ENCODE measurements at regions not wholly inside any gene's neighbourhood (a gene's known extent, or its start where the extent isn't known, plus 50 kb on each side); places are given as distances from the start of the nearest gene placed in this dataset.
"Not testable (repeated sequence)": the region's sequence is repeated elsewhere in the genome, so short reads cannot be mapped to it uniquely, and the experiment has no call there.

DNA sequence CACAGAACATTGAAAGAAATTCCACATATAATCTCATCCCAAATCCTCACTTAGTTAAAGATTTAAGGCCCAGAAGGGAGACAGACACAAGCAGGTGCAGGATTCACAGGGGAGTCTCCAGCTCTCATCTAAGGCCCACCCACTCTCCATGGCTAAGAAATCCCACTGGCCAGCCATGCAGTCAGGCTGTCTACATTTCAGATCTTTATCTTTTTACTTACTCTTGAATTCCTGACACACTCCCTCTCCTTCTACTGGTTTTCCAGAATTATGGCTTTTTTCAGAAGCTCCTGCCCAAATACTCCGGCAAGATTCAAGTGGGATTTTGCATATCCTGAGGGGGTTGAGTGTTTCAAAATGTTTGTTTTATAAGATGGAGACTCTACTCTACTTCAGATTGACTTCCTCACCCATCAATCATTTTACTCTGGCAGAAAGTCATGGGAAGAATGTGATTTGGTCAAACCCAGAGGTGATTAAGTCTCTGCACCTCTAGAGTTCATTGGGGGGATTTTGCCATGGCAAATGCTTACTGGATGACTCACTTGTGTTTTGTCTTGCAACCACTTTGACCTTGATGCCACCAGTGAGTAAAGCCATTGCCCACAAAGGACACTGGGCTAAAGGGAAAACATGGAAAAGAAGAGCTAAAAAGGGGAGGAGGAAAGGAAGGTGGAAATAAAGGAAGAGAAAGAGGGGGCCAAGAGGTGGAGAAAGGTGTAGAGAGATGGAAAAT is 688.8 kb upstream of the SALL1 start:
- no peak for DNase-seq

DNA sequence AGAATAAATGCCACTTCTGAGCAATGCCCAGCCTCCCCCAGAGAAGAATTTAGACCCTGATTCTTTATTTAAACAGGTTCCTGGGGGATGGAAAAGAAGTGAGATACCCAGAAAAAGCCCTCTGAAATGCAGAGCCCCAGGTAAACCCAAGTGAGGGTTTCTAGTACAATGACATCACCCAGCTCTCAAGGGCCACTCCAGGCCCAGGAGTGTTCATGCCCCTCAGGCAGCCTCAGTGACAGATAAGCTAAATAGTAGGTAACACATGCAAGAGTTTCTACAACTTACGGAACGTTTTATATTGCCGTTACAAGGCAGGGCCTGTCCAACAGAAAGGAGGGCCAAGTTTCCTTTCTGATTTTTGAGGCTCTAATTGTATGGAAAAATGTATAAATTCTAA is 683.7 kb upstream of the SALL1 start:
- no peak for DNase-seq

DNA sequence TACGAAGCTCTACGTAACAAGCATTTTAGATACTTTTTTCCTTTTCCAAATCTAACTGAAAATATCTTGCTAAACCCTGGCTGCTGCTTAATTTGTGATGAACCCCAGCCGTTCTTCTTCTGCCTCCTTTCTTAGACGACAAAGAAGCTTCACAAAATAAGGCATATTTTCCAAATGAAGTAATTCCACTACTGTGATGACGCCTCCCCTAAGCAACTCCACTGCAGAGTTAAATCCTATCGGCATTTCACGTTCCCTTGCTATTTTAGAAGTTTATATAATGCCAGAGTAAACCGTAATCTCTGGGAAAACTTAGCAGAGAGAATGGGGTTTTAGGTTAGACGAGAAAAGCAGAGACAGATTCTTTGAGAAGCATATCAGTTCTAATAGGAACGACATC is 683.1 kb upstream of the SALL1 start:
- DNase-seq = no peak

DNA sequence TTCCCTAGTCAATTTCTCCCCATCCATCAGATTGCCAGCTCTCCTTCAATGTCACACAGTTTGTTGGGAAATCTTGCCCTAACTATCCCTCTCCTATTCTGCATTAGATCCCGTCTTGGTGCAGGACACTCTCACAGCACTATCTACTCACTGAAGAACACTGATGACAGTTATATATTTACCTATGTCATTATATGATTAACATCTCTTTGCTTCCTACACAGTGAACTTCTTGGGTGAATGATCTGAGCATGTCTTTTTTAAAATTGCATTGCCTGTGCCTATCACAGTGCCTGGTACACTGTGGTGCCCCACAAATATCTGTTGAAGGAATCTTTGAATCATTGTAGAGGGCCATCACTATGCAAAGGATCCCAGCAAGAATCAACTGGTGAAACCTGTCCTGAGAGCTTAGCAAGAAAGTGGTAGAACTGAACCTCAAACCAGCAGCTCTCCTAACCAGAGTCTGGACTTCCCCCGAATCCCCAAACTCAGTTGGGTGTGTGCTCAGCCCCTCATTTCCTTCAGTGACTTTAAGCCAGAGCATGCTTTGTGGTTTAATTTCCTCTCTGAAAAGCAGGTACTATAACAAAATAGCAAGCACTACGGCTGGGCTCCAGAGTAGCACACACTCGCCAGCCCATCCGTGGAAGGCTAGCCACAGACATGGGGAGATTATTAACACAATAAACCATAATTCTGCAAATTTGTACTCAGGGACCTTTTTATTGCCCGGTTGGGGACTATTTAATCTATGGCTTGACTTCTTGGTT is 680.7 kb upstream of the SALL1 start:
- DNase-seq = no peak

DNA sequence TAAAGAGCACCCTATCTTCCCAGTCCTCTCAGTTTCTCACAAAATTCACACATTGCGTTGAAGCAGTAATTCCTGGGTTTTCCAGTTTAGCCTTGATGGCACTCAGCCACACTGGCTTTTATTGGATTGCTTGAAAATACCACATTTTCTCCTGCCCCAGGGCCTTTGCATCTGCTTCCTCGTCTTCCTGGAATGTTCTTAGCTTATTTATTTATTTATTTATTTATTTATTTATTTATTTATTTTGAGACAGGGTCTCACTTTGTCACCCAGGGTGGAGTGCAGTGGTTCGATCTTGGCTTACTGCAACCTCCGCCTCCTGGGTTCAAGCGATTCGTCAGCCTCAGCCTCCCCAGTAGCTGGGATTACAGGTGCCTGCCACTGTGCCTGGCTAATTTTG is 680.0 kb upstream of the SALL1 start:
- not testable (repeated sequence) for DNase-seq

DNA sequence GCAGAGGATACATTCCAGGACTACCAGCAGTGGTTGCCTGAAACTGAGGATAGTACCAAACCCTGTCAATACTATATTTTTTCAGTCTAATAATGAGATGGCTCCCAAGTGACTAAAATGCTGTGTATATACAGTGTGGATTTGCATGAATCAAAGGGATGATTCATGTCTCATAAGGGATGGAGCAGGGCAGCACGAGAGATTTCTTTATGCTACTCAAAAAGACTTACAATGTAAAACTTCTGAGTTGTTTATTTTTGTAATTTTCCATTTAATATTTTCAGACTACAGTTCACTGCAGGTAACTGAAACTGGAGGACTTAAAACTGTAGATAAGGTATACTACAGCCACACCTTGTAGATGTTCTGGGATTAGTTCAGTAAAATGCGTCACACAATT is 674.7 kb upstream of the SALL1 start:
- no peak for DNase-seq

DNA sequence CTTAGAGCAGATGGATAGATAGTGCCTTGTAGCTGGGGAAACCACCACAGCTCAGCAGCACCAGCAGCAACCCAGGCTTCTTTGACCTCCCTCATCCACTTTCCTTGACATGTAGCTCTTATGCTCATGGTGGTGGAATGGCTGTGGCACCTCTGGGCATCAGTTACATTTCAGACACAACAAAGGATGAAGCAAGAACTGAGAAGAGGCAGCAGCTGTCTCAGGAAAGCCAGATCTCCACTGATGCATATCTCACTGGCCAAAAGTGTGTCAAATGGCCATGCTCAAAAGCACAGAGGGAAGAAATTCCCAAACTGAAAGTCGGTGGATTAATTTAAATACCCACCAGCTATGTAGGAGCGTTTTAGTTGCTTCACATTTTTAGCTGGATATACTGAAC is 671.4 kb upstream of the SALL1 start:
- DNase-seq = no peak

DNA sequence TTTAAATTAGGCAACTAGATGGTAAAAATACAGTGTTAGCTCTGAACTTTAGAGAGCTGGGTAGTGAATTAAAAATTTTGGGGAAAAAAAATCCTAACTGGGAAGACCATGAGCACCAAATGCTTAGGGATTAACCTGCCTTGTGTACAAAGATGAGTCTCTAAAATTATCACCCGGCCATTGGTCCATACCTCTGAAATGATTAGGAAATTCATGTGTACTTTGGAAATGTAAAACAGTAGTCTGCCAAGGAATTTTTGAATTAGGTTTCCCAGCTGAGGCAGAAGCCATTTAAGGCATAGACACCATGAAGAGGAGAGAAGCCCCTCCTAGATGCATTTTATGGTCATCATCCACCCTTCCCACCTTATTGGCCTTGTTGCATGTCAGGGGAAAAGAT is 670.5 kb upstream of the SALL1 start:
- DNase-seq = no peak

DNA sequence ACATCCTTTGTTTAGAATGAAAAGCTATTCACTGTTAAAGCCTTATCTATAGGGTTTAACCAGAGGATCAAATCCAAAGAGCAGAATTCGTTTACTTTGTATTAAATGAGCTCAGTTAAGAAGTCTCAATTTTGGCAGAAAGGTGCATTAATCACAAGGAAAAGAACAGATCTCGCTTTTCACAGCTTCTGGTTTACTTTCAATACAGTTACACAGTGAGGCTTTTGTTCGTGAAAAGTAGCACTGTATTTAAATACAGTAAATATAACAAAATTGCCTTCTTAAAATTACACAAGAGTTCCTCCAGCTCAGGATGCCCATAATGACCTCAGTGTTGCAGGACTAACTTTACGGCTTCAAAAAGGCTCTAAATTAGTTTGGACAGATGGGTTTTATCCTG is 669.1 kb upstream of the SALL1 start:
- no peak for DNase-seq

DNA sequence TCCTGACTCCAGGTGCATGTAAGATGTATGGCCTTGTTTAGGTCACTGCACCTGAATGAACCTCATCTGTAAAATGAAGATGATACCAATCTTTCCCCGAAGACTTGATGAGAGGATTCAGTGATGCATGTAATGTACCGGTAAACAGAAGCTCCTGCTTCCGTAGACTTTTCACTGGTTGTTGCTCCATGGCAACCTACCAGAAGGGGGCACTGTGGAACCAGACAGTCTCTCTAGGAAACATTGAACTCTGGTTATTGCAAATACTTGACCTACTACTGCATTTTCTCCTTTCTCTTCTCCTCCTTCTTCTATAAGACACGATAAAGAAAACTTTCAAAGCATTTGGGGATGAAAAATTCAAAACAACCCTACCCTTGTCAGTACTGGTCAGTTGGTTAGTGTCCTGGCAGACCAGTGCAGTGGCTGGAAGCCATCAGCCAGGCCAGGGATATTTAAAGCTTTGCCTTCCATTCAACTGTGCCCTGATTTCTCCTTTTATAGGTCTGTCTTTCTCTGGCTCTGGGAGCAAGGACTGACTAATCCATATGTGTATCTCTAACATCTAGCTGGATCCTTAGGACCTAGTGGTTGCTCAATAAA is 667.4 kb upstream of the SALL1 start:
- DNase-seq = peak; percentile 32

DNA sequence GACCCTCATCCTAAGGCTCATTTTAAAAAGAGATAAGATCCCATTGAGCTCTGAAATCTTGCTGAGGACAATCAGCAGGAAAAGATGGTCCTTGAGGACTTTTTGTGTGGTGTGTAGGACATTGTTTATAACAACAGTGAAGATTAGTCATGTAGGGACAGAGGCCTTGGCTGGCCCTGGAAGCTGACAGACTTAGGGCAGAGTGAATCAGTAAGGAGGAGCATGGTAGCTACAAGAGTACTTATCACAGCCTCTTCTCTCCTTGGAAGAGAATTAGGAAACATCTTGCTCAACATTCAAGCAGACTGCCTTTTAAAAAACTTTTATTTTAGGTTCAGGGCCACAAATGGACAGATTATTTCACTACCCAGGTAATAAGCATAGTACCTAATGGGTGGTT is 665.9 kb upstream of the SALL1 start:
- no peak for DNase-seq

DNA sequence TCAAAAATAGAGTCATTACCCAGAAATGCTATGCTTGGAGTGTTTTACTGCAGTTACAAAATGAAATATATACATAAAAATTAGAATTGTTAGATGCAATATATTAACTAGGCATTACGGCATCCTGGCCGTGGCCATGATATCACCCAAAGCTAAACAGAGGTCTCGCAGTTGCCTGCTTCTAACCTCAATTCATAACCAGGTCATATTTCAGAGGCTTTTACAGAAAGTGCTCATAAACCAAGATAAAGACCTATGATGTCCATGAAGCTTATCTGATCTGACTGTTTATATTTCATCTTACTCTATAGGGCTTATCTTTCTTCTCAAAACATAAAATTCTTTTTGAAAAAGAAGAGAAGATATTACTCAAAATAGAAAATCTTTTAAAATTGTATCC is 664.5 kb upstream of the SALL1 start:
- no peak for DNase-seq

DNA sequence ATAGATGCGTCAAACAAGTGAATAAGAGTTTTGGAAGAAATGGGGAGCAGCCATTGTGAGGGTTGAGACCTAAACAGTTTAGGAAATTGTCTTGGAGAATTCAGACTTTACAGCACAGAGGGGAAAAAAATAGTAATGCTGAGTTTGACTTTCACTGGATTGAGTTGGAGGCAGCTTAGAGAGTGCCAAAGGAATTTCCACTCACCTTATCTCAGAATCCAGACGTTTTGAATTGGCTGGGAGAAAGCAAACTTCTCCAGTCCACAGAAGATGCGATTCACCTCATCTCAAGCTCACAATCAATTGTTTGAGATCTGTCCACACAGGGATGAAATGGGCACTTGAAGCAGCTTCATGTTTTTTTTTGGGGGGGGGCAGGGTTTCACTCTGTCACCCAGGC is 663.5 kb upstream of the SALL1 start:
- DNase-seq = no peak

DNA sequence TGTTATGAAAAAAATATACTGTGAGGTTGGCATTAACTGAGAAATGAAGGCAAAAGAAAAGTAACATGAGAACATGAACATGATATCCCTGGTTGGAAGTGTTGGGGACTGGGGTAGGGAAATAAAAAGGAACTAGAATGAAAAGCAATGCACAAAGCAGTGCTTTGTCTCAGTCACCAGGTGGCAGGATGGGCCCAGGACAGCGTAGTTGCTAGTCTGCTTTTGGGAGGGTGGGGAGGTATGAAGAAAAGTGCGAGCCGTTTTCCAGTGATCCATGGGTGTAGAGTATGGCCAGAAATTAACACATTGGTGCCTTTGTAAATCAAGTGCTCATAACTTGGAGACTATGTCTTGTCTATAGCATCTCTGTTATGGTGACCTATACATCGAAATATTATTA is 662.5 kb upstream of the SALL1 start:
- no peak for DNase-seq

DNA sequence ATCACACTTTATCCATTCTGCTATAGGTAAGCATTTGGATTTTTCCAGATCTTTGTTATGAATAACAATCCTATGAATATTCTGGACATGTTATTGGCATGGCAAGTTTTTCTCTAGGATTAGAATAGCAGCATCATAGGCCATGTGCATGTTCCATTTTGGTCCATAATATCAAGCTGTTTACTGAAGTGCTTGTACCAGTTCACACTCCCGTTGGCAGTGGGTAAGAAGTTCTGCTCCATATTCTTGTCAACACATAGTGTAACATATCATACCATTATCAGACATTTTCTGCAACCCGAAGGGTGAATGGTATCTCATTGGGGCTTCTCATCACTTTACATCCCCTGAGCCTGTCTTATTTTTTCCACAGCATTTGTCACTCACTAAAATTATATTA is 661.9 kb upstream of the SALL1 start:
- DNase-seq = no peak

DNA sequence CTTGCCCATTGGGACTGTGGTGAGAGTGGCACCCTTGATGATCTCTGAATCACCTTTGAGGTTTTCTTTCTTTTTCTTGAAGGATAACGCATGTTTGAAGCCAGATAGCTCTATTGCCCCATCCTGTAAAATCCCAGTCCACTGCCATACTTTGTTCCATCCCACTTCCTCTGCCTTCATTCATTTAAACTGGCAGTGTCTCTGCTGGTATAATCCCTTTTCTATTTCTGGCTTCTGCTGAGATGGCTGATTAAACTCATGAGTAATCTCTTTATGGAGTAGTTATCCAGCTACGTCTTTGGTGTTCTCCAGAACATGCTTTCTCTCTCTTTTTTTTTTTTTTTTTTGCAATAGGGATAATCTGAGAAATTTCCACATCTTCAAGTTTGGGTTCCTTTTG is 656.5 kb upstream of the SALL1 start:
- DNase-seq = no peak

DNA sequence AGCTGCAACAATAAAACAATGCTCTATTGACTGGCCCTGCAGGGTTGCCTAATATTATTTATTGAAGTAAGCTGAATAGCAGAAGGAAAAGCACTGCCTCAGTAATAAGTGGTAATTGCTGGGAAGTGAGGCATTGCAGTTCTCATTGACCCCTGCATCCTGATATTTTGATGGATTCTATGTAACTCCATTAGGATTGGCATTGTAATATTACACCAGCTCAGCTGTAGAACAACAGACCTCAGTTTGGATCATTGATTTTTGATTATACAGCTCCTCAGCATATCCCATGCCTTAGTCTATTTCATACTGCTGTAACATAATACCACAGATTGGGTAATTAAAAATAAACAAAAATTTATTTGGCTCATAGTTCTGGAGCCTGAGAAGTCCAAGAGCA is 650.6 kb upstream of the SALL1 start:
- DNase-seq = no peak

DNA sequence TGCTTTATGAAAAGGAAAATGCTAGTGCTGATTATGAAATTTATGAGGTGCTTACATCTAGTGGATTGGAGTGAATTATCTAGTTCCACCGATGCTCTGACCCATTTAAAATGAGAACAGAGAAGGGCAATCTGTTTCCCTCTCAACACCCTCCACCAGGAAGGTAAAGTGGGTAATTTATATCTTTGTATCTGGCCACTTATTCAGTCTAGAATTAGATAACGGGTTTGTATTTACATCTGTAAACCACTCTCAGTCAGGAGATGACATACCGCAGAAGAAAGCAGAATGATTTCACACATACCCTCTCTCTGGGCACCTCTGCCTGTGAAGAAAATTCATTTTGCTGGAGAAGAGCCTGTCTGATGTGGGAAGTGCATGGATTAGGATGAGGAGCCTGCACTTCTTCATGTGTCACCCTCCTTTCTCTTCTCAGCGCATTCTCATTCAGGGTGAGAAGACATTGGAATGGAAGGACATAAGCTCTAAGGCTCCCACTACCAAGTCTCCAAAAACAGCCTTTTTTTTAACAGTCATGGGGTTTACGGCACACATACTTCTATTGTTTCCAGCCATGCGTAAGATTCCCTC is 646.7 kb upstream of the SALL1 start:
- DNase-seq = no peak

DNA sequence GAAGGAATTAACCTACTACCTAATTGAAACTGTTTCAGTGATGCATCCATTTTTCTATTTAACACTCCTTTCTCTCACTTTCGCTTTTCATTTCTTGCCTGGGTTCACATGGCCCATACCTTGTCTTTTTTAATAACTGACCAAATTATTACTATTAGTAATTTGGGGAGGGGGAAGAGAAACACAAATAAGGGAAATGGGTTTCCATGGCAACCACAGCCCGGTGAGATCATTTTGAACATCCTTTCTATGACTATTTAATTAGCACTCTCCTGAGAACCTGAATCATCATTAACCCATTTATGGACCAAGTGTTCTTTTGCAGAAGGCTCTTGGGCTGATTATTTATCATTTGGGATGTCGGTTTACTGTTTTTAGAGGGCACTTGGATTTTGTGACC is 628.2 kb upstream of the SALL1 start:
- DNase-seq = no peak

DNA sequence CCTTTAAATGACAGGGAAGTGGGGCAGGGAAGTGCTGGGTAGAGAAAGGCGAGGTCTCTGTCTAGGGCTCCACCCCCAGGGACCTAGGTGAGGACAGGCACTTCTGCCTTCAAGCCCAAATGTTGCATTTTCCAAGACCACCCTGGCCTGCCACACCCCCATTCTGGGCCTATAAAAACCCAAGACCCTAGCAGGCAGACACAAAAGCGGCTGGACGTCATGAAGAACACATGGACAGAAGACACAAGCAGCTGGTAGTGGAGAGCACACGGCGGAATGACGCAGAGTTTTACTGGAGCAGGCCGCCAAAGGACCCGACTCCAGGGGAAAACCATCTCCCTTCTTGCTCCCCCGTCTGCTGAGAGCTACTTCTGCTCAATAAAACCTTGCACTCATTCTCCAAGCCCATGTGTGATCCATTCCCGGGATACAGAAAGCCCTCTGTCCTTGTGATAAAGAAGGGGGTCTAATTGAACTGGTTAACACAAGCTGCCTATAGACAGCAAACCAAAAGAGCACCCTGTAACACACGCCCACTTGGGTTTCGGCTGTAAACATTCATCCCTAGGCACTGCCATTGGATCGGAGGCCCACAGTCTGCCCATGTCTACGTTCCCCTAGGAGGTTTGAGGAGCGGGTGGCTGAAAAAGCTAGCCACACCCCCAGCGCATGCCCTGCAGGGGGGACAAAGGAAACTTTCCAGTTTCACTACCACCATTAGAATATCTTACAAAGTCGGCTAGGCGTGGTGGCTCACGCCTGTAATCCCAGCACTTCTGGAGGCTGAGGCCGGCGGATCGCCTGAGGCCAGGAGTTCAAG is 622.2 kb upstream of the SALL1 start:
- no peak for DNase-seq

DNA sequence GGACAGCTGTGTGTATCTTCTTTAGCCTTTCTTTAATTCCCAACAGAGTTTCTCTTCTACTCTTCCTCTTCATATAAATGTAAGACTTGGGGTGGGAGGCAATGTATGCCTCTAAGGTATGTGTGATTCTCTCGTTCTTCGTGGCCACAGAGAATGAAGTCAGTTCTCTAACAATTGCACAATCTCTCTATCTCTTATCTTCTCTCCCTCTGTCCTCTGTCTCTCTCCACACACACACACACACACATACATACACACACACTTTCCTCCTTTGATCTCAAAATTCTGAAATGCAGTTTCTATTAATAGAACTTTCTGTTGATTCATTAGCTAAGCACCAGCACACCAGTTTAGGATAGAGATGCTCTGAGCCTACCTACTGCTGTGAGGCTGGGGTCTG is 615.7 kb upstream of the SALL1 start:
- DNase-seq = no peak

DNA sequence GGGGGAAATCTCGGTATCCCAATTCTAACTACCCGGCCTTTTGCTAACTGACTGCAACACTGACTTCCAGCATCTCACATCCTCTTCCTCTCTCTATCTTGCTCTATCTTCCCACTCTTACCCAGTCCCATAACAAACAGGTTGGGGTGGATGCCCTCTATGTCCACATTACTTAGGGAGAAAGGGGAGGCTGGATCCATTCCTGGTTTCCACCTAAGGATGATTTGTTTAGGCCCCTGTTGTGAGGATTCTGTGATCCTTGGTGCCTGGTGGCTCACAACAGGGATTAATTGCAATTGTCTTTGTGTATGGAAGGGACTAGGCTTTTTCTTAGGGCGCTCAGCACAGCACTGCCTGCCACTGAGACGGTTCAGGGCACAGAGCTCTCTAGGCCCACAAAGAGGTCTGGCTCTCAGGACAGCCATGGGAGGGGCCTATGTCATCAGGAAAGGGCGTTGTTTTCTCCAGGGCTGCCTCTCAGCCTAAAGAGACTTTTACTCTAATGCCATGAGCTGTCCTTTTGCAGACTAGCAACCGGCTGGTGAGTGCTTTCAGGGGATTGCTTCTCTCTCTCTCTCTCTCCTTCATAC is 612.1 kb upstream of the SALL1 start:
- DNase-seq = no peak
